ENCODE measurements at regions not wholly inside any gene's neighbourhood (a gene's known extent, or its start where the extent isn't known, plus 50 kb on each side); places are given as distances from the start of the nearest gene placed in this dataset.
"Not testable (repeated sequence)": the region's sequence is repeated elsewhere in the genome, so short reads cannot be mapped to it uniquely, and the experiment has no call there.

- DNase-seq (ENCODE audit: low read depth): peak; percentile 9
Observed at GRCh38 chr2:22355816-22356433, 1029.1 kb upstream of the KLHL29 start.

GRCh38 chr2:22359071-22359672, 1025.8 kb upstream of the KLHL29 start:
- DNase-seq (ENCODE audit: low read depth): no peak

DNA sequence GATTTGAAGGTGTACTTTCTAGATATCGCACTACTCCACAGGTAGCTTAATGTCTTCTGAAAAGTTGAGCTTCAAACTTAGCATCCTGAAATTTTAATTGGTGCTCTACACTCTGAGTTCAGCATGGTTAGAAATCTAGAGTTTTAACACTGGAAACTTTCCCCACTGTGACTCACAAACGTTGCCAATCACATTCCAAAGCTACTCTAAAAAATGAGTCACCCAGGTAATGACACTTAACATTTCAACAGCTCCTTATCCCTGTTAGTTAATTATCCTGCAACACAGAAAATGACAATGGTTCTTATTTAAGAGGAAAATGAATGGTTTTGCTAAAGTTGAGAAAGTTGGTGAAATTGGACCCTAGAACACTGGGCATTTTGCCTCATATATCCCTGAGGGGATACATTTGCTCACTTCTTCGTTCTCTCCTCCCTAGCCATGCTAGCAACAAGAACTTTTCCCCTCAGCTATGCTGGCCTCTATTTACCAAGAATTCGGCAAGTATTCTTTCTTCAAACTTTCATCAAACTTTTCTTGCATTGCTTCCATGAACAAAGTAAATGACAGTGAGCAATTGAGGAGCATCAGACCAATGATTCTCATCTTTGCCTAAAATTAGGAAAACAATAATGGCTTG, 1024.1 kb upstream of the KLHL29 start:
- no peak for DNase-seq (ENCODE audit: low read depth)

DNA sequence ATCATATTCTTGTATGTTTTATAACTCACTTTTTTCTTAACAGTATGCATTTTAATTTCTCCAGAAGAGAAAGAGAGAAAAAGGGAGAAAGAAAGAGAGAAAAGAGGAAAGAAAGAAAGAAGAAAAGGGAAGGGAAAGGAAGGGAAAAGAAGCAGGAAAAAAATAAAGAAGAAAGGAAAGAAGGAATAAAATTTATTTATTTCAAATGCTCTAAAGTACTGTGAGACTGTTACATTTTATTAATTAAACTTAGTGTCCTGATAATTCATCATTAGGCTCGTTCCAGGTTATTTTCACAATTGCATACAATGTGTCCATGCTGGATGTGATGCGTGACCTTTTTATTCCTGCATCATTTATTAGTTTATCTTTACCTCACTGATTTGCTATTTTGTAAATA, 1023.4 kb upstream of the KLHL29 start:
- no peak for DNase-seq (ENCODE audit: low read depth)

DNA sequence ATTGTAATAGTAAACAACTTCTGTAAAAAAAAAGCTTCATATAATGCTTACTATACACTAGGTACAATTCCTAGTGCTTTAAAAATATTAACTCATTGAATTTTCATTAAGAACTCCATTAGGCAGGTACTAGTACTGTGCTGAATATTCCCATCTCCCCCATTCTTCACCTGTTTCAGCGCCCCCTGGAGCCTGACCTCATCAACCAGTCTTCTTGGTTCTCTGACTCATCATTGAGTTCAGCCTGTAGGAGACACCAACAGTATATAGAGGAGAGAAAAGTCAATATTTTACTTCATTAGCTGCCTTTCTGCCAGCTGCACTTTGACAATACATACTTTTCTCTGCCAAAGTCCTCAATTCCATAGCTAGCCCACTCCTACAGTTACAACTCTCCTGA, 1009.9 kb upstream of the KLHL29 start:
- no peak for DNase-seq (ENCODE audit: low read depth)

DNA sequence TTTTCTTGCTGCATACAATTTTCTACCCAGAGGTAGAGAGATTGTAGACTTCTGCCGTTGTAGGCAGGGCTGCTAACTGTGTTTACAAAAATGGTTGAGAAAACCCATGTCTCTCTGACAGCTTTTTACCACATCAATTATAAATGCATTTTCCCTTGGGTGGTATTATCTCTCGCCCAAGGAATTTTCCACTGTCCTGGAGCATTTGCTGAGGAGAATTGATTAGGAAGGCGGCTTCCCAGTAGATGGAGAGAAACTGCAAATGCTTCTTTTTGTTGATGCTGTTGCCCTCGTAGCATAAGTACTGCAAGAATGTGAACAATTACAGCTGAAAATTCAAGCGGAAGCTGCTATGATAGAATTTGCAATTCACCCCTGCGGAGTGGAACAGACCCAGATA, 1007.7 kb upstream of the KLHL29 start:
- no peak for DNase-seq (ENCODE audit: low read depth)

DNA sequence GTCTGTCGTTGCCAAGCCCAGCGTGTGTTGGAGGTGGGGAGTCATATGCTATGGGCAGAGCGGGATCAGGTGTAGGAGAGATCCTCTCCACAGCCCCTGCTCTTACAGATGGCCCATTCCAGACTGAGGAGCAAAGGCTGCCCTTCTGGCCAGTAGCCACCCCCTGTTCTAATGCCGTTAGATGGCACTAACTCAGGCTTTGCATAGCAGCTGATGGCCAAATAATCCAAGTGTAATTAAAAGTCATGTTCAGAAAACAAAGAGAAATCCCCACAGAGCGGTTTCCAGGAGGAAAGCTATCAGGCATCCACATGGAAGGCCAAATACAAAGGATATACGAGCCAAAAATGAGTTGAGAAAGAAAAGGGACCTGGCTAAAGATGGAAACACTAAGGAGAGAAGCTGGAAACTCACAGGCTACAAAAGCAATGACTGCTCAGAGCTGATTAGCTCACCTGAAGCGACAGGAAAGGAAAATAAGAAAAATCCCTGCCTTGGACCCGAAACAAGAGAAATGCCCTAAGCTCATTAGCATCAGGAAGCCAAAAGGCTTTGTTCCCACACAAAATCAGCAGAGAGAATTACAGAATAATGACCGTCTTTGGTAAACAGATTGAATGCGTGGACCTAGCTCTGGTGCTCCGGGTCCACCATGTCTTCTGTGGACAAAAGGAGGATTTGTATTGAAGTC, 1002.4 kb upstream of the KLHL29 start:
- DNase-seq (ENCODE audit: low read depth): no peak

- no peak for DNase-seq (ENCODE audit: low read depth)
Observed at GRCh38 chr2:22397847-22398246, 987.1 kb upstream of the KLHL29 start.

DNA sequence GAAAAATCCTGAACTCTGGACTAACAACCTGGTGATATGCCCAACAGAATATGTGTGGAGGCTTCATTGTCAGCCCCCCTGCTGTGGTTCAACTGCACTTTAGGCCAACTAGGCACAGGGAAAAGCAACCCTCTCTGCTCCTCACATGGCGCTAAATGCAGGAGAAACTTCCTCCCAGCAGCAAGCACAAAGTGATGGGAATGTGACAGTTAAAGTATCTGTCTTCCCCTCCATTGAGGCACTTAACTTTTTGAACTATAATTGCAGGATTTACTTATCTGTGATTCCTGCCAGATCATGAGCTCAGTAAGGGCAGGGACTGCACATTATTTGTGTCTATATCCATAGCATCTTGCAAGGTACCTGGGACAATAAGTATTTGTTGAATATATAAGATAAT, 981.2 kb upstream of the KLHL29 start:
- DNase-seq (ENCODE audit: low read depth): no peak

DNA sequence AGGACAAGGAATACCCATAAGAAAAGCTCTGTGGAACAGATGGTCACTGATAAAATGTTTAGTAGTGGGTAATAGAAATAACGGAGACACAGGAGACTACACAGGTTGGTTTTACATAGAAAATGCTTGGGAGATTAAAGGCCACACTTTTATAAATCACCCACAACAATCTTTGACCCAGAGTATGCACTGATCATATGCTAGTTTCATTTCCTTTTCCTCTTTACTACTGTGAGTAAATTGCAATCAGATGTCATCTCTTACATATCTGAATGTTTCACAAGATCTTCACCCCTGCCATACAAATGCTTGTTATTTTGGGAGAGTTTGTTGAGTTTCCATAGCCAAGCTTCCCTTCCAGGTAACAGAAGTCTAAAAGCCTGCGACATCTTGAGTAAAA, 978.4 kb upstream of the KLHL29 start:
- DNase-seq (ENCODE audit: low read depth): no peak

DNA sequence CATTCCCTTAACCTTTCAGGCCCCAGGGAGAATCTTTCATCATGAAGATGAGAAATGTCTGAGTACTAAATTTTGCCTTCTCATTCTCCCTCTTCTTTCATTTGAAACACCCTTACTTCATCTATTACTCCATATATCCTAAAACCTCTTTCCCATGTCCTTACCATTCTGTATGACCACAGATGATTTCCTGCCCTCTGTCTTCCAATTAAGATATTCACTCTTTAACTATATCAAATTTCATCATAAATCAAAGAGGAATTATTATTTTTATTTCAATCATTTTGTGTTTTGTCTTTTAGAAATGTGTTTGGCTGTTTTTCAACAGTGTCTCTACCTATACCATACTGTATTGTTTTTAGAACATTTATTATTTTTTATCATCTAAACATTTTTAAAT, 964.9 kb upstream of the KLHL29 start:
- DNase-seq (ENCODE audit: low read depth): no peak

DNA sequence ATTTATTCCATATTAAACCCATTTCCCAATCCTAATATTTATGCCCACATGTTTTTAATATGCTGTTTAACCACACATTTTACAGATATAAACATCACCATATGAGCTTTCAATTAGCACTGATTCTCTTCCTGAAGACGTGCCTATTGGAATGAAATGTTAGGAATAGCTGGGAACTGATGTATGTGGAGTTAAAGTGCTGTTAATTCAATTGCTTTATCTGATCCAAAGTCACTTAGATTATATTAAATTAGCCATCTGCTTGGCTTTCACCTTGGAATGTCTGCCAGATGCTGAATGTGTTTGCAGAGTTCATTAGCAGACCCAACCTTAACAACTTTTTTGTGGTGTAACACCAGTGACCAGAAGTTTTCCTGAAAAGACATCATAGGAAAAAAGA, 942.9 kb upstream of the KLHL29 start:
- no peak for DNase-seq (ENCODE audit: low read depth)

- DNase-seq (ENCODE audit: low read depth): no peak
Observed at GRCh38 chr2:22444281-22444680, 940.7 kb upstream of the KLHL29 start.

DNA sequence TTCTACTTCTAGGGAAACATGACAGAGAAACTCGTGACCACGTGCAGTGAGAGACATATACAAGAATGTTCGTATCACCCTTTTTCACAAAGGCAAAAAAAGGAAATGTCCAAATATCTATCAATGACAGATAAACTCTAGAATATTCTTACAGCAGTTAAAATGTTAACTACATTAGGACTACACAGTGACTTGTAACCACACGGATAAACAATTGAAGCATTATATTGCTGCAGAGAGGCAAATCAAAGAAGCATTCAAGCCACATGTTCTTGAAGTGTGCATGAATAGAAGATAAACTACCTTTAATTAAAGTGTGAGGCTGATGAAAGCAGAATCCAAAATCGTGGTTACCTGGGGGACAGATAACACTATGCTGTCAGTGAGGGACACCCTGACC, 935.3 kb upstream of the KLHL29 start:
- no peak for DNase-seq (ENCODE audit: low read depth)

- DNase-seq (ENCODE audit: low read depth): no peak
Observed at GRCh38 chr2:22450831-22451230, 934.1 kb upstream of the KLHL29 start.

GRCh38 chr2:22454826-22455485, 930.0 kb upstream of the KLHL29 start:
- no peak for DNase-seq (ENCODE audit: low read depth)

DNA sequence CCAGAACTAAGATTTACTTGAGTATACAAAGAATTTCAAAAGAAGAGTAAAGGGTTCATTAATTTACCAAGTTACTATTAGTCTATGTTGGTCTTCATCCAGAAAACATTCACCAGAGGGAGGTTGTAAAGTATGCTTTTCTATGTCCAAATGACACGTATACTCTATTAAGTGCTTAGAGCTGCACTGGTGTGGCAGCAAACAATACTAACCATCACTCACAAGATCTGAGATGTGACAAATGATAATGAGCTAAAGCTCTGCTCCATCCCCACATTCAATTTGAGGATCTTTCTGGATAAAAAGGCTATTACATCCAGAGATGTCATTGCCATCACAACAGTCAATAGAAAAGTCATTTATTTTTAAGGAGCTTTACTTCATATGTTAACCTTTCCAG, 926.5 kb upstream of the KLHL29 start:
- DNase-seq (ENCODE audit: low read depth): no peak

- not testable (repeated sequence) for DNase-seq (ENCODE audit: low read depth)
Observed at GRCh38 chr2:22475103-22475502, 909.9 kb upstream of the KLHL29 start.

- DNase-seq (ENCODE audit: low read depth): no peak
Observed at GRCh38 chr2:22478329-22478728, 906.6 kb upstream of the KLHL29 start.

DNA sequence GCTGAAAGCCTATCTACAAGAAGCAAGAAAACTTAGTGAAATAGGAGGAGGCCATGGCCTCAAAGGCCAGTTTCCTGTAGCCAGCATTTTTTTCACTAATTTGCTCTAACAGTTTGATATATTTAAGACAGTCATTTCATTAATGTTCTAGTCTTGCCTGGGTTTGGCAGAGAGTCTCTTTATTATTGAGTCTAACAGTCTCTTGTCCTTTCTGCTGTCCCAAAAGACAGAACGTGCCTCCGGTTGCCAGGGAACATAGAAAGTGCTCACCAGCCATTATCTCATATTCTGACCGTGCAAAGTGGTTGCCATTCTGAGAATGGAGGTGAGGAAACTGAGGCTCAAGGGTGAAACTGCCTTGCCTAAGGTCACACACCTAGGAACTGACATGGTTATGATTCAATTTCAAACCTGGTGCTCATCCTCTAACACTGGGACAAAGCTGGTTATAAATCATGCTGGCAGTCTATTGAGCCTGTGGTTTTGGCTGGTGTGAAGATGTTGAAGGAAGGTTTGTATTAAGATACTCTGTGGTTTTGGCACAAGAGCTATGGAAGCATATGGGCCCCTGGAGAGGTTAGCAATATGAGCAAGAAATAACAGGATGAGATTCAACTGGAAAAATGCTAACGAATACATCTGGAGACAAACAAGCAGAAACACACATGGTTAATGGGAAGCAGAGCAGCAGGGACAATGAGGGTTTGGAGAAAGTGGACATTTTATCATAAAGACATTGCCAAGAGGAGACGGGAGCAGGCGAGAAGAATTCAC, 903.3 kb upstream of the KLHL29 start:
- DNase-seq (ENCODE audit: low read depth): no peak

GRCh38 chr2:22483036-22483435, 901.9 kb upstream of the KLHL29 start:
- no peak for DNase-seq (ENCODE audit: low read depth)

GRCh38 chr2:22485486-22485885, 899.5 kb upstream of the KLHL29 start:
- no peak for DNase-seq (ENCODE audit: low read depth)
